GM18870 (cell line): ENCODE measurements at regions not wholly inside any gene's neighbourhood (a gene's known extent, or its start where the extent isn't known, plus 50 kb on each side); places are given as distances from the start of the nearest gene placed in this dataset.

Experiments
- ATAC-seq: cut with Tn5 transposase; IDR thresholded peaks from one replicate; pipeline ENCODE4 v1.9.1; 2021; ENCODE audit warnings: moderate library complexity; ENCODE audit not compliant: unreplicated experiment

DNA sequence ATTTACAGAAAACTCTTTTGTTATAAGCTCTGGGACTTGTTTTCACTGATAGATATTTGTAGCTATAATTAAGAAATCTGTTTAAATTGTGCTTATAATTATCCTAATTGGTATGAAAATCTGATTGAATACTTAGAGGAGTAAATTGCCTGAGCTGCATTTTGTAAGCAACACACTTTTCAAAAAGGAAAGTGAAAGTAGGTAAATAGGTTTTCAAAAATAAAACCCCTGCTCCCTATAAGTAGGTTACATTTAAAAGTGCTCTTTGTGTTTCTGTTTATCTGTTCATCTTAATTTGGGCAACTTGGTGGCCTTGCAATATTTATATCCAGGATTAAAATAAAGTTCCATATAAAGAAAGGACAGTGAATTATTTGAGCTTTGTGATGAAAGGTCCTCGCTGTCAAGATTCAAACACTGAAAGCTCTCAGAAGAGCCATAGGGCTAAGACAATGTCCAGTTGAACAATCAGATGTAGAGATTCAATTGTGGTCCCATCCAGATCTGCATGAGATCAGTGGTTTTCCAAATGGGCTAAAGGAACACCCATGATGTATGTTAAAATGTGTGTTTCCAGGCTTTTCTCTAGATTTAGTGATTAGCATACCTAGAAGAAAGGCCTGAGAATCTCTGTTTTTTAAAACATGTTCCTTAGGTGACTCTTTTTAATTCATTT is 371.6 kb downstream of the RPRM start:
- peak; percentile 56 for ATAC-seq

DNA sequence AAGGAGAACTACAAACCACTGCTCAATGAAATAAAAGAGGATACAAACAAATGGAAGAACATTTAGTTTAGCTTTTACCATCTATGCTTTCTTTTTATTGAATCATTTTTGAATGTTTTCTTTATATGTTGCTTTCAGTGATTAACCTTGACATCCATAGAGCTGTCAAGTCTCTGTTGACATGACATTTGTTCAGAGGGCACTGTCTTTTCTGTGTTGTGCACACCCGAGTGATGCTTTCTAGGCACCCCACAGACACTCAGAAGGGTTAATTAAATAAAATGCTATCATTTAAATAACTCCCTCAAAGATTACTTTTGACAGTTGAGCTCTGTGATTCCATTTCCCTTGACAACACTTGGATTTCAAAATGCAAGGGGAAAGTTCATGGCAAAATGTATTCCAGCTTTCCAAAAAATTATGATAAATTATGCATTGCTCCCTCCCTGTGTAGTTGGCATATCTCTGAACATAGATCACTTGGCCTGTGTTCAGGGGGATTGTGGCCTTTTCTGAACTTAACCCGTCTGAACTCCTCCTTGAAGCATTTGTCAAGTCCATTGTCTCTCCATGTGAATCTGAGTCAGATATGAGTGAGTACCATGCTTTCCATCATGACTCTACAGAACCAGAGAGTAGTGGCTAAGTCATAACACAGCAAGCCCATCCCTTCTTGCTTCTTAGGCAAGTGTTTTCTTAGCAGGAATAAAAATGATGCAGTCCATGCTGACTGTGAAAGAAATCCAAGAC is 372.6 kb downstream of the RPRM start:
- no peak for ATAC-seq

DNA sequence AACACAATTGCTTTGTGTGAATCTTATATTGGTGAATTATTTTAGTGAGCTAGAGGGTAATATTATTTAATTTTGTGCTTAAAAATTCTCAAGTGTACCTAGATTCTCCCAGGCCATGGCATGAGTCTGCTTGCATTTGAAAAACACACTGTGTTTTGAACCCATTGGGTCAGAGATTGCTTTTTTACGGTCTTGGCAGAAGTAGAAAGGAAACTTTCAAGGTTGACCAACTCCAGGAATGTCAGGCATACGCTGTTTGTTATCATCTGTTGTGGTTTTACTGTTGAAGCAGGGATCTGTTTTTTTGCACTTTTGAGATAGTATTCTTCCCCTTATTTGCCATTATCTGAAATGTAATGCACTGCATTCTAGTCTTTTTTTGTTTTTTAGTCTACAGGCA is 377.4 kb downstream of the RPRM start:
- ATAC-seq = no peak

DNA sequence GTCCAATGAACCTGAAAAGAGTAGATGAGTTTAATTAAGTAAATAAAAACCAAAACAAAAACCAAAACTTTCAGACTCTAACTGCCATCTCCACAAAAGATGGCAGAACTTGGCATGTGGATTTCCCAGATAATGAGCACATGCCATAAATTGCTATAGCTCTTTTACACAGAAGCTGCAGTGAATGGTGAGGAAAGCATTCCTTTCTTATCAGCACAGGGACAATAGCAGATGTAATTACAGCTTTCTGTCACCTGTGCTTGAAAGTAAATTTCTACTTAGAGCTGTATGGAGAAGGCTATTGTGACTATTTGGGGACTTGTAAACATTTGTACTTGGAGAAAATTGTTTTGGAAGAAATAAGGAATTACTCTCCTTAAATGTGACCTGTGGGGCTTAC is 378.4 kb downstream of the RPRM start:
- ATAC-seq = no peak

DNA sequence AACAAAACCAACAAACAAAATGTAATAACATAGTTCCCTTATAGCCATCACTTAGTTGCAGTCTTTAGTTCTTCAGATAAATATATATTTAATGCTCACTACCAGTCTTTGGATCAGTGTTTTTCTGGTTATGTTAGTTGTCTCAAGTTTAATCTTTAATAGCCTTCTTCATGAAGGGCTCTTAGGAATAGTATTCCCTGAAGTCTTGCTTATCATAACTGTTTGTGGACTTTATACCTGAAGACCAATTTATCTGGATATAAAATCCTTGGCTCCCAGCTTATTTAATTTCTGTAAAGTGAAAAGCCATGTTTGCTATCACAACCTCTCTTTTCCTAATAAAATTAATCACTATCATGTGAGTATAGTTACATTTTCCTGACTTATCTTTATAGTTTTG is 379.7 kb downstream of the ARL6IP6 start:
- ATAC-seq = no peak

DNA sequence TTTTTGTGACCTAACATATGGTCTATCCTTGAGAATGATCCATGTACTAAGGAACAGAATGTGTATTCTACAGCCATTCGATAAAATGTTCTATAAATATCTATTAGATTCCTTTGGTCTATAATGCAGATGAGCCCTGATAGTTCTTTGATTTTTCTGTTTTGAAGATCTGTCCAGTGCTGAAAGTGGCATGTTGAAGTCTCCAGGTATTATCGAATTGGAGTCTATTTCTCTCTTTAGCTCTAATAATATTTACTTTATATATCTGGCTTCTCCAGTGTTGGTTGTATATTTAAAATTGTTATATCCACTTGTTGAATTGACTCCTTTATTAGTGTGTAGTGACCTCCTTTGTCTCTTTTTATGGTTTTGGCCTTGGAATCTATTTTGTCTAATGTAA is 377.9 kb downstream of the ARL6IP6 start:
- ATAC-seq = no peak

DNA sequence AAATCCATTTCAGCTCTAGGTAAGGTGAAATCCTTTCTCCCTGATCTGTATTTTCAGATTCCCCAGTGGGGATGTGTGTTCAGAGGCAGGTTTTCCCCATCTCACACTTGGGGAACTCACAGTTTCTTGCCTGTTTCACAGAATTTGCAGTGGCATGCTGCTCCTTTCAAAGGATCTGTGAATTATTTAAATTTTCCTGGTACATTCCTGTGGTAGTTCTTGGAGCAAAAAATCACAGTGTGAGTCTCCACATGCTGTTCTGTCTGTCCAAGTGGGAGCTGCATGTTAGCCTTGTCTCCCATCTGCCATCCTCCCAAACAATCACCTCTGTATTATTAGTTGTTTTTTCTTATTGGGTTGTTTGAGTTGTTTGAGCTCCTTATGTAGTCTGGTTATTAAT is 372.9 kb downstream of the ARL6IP6 start:
- no peak for ATAC-seq

DNA sequence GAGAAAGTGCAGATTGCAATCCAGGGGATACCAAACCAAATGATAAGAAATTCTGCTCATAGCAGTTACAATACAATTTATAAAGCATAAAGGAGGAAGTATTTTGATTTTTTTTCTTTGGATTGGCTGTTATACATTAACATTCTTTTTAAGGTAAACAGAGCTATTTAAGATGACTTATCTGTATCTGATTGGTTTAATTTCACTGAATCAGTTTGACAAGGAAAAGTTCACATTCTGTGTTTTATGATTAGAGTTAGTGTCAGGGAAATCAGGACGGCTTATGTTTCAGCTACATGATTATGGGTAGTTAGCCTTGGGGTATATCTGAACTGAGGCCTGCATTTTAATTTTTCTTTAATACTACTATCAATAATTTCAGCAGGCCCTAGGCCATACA is 360.9 kb downstream of the ARL6IP6 start:
- ATAC-seq = no peak

DNA sequence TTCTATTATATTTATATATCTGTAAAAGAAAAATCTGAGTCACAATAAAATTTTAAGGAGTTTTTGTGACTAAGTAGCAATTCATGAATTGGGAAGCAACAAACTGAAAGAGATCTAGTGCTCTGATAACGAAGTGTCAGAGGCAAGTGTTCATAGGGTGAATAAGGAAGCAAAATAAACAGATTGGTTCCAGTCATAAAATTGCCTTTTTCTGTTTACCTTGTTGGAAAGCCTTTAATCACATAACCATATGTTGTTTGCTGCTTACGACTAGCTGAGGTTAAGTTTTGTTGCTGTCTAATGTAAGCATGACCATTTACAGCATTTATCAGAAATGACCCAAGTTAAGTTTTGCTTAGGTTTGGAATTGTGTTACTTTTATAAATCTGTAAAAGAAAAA is 358.9 kb downstream of the ARL6IP6 start:
- no peak for ATAC-seq

DNA sequence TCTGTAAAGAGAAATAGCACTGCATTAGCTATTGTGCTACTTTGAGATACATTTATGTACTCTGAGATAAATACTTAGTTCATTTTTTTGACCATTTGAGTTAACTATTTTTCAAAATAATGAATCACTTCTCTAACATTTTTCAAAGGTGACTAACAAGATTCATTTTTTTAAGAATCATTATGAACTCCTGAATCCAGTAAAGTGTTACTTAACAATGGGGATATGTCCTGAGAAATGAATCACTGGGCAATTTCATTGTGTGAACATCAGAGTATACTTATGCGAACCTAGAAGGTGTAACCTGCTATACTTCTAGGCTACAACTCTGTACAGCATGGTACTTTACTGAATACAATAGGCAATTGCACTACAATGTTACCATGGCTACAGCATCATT is 355.8 kb downstream of the ARL6IP6 start:
- ATAC-seq = no peak

DNA sequence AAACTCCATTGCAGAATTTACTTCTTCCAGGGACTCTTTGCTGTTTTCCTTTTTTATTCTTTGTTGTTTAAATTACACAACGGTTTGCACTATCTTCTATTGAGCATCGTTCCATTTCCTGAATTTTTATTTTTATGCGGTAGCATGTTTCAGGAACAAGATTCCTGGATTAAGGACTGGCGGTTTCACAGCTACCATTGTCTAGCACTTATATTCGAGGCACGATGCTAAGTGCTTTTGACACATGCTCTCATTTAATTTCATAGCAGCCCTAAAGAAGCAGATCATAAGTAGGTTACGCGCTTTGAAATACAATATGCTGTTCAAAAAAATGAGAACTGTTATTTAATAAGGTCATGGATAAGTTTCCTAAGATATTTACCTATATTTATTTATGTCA is 354.4 kb downstream of the ARL6IP6 start:
- no peak for ATAC-seq

DNA sequence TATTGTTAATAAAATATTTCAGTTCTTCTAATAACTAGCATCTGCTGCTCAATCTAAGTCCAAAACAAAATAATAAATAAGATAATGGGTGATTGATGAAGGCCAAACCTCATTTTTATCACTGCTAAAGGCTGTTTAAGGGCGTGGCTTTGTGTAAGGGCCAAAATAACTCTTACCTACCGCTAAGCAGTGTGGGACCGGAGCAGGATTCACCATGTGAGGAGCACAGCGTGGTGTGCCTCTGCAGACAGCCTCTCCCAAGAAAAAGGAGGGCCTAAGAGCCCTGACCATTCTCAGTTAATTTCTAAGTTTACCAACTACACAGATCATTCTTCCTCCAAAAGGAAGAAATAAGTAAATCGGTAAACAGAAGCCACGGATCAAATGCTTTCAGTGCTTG is 353.7 kb downstream of the ARL6IP6 start:
- no peak for ATAC-seq

DNA sequence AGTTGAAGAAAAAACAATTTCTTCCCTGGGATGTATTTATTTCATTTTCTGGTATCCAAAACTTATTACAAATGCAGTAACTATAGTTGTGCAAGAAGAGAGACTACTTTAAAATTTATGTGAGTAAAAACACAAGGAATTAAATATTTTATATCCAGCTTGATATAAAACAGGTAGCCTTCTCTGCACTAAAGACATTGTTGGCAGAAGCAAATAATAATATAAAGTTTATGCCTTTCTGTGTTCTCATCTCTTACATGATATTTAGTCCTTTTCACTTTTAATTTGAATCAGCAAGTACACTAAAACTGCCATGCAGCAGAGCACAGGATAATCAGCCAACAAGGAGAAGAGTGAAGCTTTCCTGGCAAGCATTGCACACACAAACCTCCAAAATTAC is 352.7 kb downstream of the ARL6IP6 start:
- no peak for ATAC-seq

DNA sequence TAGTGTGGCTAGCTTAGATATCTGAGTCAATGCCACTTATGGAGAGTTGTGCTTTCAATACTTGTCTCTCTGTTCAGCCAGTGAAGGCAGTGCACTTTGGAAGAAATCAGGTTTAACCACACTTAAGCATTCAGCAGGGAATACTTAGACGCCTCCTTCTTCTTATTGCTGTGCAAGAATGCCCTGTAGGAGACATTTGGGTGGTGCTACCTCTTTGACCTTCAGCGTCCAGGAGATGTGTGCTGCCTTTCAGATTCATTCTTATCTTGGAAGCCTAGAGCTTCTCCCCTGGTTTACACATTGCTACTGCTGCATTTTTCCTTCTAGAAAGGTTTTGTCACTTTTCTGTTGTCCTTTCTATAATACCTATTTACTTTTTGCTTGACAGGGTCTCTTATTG is 350.5 kb downstream of the ARL6IP6 start:
- no peak for ATAC-seq

DNA sequence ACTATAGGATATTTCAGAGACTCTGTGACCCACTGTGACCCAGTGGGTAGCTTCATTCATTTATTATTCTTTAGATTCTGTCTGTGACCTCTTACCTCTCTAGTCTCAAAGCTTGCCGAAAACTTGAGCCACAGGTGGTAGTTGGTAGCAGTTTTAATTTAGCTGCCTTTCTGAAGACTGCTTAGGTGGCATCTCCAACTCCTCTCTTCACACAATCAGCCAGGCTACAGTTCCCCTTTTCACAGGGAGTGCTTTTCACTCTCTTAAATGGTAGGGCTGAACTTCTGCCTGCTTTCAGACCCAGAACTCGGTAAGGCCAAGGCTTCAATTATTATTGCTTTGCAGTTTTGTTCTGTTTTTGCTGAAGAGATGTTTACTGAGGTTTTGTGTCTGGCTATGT is 349.6 kb downstream of the ARL6IP6 start:
- ATAC-seq = no peak

DNA sequence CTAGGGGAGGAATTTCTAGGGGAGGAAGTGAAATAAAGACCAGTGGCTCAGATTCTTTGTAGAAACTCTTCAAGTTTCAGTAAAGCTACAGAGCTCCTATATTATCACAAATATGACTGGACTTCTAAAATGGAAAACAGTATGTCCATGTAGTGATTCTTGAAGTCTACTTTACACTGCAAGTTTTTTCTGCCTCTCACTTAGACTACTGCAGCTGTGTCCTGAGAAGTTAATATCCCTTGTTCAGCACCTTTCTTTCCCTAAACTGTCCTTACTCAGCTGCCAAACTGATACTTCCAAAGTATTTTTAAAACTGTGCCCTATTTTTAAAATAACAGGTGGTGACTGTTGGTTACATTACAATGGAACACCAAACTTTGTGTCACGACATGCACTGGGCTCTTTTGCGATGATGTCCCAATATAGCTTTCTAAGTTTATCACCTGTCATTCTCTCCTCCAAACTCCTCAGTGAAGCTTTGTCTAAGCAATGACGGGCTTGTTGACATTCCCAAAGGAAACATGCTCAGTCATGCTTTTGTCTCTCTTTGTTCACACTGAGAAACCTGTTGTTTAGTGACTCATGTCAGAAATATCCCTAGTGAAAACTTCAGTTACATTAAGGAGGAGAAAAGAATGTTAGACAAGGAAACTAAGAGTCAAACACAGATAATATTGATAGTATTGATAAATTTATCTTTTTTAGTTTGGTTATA is 341.1 kb downstream of the ARL6IP6 start:
- ATAC-seq = no peak

DNA sequence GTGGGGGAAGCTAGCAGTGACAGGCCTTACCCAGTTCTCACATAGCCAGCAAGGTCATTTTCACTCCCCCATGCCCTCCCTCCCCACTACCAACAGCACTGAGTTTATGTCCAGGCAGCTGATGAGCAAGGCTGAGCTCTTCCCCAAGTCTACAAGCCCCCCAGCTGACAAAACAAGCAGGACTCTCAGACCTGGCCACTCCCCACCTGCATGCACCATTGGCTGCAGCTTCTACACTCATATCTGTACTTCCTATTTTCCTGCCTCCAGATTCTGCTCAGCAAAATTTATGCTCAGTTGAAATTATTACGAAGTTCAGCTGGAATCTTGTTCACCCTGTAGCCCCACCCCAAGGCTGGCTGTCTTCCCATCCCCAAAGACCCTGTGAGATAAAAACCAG is 339.3 kb downstream of the ARL6IP6 start:
- ATAC-seq = no peak

DNA sequence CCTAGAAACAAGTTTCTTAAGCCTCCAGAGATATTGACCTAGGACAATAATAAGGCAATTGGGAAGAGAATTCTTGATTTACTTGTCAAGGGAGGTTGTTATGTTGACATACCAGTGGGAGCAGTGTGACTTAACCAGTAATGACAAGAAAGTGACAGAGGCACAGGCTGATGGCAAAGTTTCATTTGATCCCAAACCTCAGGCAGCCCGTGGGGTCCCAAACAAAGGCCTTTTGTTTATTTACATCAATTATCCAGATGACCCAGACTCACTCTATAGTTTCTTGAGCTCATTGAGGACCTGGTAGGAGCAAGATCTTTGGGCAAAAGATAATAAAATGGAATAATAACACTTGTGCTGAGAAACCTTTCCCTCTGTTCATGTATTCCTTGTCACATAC is 336.8 kb downstream of the ARL6IP6 start:
- no peak for ATAC-seq

DNA sequence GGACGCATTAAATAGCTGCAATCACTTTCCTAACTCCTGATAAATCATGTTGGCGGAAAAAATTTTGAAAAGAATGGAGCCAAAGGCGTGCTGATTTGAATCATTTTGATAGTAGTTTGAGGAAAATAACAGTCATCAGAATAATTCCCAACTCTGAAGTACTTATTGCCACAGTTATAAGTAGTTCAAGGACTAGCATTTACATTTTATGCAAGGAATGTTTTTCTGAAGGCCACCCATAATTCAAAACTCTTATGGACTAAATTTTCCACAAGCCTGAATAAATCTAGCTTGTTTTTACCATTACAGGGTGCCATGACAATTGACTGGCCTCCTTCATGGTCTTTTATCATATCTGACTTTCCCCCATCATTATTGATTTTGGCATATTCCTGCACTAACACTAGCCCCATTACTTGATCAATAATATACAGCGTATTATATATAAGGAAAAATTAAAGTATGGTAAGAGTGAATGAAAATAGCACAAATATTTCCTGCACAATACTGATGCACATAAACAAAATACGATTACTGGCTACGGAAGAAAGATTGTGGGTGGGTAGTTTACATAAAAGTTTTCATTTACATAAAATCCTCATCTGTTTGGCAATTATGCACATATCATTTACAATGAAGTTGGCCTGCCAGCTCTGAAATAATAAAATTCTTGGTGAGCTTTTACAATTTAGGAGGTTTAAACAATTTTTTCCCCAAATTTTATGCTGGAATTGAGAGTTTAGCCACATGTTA is 334.6 kb downstream of the ARL6IP6 start:
- no peak for ATAC-seq

DNA sequence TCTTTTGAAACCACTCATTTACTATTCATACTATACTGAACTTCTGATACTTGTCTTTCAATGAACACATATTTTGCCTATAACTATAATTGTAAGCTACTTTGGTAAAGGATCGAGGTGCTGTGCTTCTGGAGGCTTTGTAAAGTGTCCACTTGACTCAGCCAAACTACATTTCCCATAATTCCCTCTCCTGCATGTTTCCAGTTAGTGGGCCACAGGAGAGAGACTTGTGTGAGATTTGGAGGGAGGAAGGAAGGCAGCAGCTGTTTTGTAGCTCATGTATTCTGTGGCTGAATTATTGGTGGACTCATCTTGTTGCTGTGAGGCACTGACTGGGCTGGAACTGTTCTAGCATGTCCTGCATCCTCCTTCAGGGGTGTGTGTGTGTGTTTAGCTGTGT is 328.8 kb downstream of the ARL6IP6 start:
- no peak for ATAC-seq

DNA sequence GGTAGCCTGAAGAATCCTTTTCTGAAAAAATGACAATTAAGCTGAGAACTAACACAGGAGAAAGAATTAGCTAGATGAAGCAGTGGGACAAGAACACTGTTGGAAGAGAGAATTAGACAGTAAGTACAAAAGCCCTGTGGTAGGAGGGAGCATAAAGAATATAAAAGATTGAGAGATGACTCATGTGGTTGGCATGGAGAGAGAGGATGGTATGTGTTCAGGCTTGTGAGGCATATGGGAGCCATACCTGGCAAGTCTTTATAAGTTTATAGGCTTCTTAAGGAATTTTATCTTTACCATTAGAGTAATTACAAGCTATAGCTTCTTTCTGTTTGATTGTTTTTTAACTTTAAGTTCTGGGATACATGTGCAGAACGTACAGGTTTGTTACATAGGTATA is 325.0 kb downstream of the ARL6IP6 start:
- no peak for ATAC-seq

DNA sequence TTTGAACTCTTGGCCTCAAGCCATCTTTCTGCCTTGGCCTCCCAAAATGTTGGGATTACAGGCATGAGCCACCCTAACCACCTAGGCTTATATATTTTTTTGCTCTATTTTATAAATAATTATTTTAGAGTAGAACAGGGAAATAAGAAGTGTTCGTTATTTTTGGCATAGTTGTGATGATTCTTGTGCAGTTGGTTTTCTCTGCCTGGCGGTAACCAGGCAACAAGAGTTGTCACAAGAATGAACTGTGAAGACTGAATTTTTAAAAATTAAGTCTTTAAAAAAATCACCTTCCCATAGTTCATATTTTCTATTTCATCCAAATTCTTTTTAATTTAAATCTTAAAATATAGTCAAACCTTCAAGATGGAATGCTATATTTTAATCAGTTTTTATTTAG is 310.2 kb downstream of the ARL6IP6 start:
- no peak for ATAC-seq
